ENCODE measurements at regions not wholly inside any gene's neighbourhood (a gene's known extent, or its start where the extent isn't known, plus 50 kb on each side); places are given as distances from the start of the nearest gene placed in this dataset.

GRCh38 chr15:91589360-91589759 is 264.1 kb upstream of the SLCO3A1 start:
- H3K9me3 ChIP-seq (ENCODE audit: insufficient read depth, low read length), result no peaks in the 10 kb centered on the region
- H3K79me2 ChIP-seq (ENCODE audit: insufficient read depth, low read length), result no peaks in the 10 kb centered on the region
- H2AFZ ChIP-seq (ENCODE audit: low read depth, low read length, severe bottlenecking), result no peak overlapping the region
- H3K9ac ChIP-seq (ENCODE audit: low read length), result no peak overlapping the region
- H3K9me2 ChIP-seq (replicated peaks; ENCODE audit: insufficient read depth, low read length), result 0 out of 2 replicates have a peak, but pooled peaks cover 5% of the 10 kb centered on the region
- no peak for TF ChIP-seq EZH2phosphoT487 (conservative IDR thresholded peaks at IDR 0.05; ENCODE audit: low read length)
- TF ChIP-seq CTCF (IDR thresholded peaks at IDR 0.05; ENCODE audit: insufficient read depth, low read length, poor library complexity, severe bottlenecking), result no peak
- H4K20me1 ChIP-seq (ENCODE audit: low read depth, low read length), result no peaks in the 10 kb centered on the region
- no peak overlapping the region for H3K4me3 ChIP-seq (ENCODE audit: insufficient read depth, low read length, poor library complexity, severe bottlenecking)
- no peaks in the 10 kb centered on the region for H3F3A ChIP-seq (ENCODE audit: insufficient read depth)
- H3K36me3 ChIP-seq (ENCODE audit: low read length), result no peaks in the 10 kb centered on the region
- no peak overlapping the region for H3K4me2 ChIP-seq (ENCODE audit: low read depth, low read length, poor library complexity, severe bottlenecking)
- no peak overlapping the region for H3K27ac ChIP-seq (ENCODE audit: low read depth, low read length)
- H3K27me3 ChIP-seq (ENCODE audit: low read length), result no peaks in the 10 kb centered on the region

GRCh38 chr15:91592567-91592966 is 260.9 kb upstream of the SLCO3A1 start:
- H4K20me1 ChIP-seq (ENCODE audit: low read depth, low read length), result no peaks in the 10 kb centered on the region
- no peak overlapping the region for H3K4me3 ChIP-seq (ENCODE audit: insufficient read depth, low read length, poor library complexity, severe bottlenecking)
- H3K27me3 ChIP-seq (ENCODE audit: low read length), result no peaks in the 10 kb centered on the region
- TF ChIP-seq EZH2phosphoT487 (conservative IDR thresholded peaks at IDR 0.05; ENCODE audit: low read length) (no peak), CTCF (IDR thresholded peaks at IDR 0.05; ENCODE audit: insufficient read depth, low read length, poor library complexity, severe bottlenecking) (no peak)
- no peaks in the 10 kb centered on the region for H3F3A ChIP-seq (ENCODE audit: insufficient read depth)
- no peak overlapping the region for H3K27ac ChIP-seq (ENCODE audit: low read depth, low read length)
- no peaks in the 10 kb centered on the region for H3K36me3 ChIP-seq (ENCODE audit: low read length)
- H2AFZ ChIP-seq (ENCODE audit: low read depth, low read length, severe bottlenecking), result no peak overlapping the region
- no peak overlapping the region for H3K4me2 ChIP-seq (ENCODE audit: low read depth, low read length, poor library complexity, severe bottlenecking)
- no peak overlapping the region for H3K9ac ChIP-seq (ENCODE audit: low read length)
- H3K9me3 ChIP-seq (ENCODE audit: insufficient read depth, low read length), result no peaks in the 10 kb centered on the region
- no peaks in the 10 kb centered on the region for H3K79me2 ChIP-seq (ENCODE audit: insufficient read depth, low read length)
- H3K9me2 ChIP-seq (replicated peaks; ENCODE audit: insufficient read depth, low read length), result no peaks in the 10 kb centered on the region

- no peak overlapping the region for H3K4me2 ChIP-seq (ENCODE audit: low read depth, low read length, poor library complexity, severe bottlenecking)
- H3K4me3 ChIP-seq (ENCODE audit: insufficient read depth, low read length, poor library complexity, severe bottlenecking), result no peak overlapping the region
- no peaks in the 10 kb centered on the region for H3K9me2 ChIP-seq (replicated peaks; ENCODE audit: insufficient read depth, low read length)
- H2AFZ ChIP-seq (ENCODE audit: low read depth, low read length, severe bottlenecking), result no peak overlapping the region
- H3K9me3 ChIP-seq (ENCODE audit: insufficient read depth, low read length), result no peaks in the 10 kb centered on the region
- no peaks in the 10 kb centered on the region for H4K20me1 ChIP-seq (ENCODE audit: low read depth, low read length)
- H3K79me2 ChIP-seq (ENCODE audit: insufficient read depth, low read length), result no peaks in the 10 kb centered on the region
- no peak overlapping the region for H3K9ac ChIP-seq (ENCODE audit: low read length)
- H3F3A ChIP-seq (ENCODE audit: insufficient read depth), result no peaks in the 10 kb centered on the region
- no peaks in the 10 kb centered on the region for H3K27me3 ChIP-seq (ENCODE audit: low read length)
- TF ChIP-seq EZH2phosphoT487 (conservative IDR thresholded peaks at IDR 0.05; ENCODE audit: low read length), result no peak
- no peak for TF ChIP-seq CTCF (IDR thresholded peaks at IDR 0.05; ENCODE audit: insufficient read depth, low read length, poor library complexity, severe bottlenecking)
- no peak overlapping the region for H3K27ac ChIP-seq (ENCODE audit: low read depth, low read length)
- no peaks in the 10 kb centered on the region for H3K36me3 ChIP-seq (ENCODE audit: low read length)
Measured at GRCh38 chr15:91593067-91593466, 260.4 kb upstream of the SLCO3A1 start.

Data from SU-DHL-6 (cell line).